ENCODE measurements at regions not wholly inside any gene's neighbourhood (a gene's known extent, or its start where the extent isn't known, plus 50 kb on each side); places are given as distances from the start of the nearest gene placed in this dataset.

DNA sequence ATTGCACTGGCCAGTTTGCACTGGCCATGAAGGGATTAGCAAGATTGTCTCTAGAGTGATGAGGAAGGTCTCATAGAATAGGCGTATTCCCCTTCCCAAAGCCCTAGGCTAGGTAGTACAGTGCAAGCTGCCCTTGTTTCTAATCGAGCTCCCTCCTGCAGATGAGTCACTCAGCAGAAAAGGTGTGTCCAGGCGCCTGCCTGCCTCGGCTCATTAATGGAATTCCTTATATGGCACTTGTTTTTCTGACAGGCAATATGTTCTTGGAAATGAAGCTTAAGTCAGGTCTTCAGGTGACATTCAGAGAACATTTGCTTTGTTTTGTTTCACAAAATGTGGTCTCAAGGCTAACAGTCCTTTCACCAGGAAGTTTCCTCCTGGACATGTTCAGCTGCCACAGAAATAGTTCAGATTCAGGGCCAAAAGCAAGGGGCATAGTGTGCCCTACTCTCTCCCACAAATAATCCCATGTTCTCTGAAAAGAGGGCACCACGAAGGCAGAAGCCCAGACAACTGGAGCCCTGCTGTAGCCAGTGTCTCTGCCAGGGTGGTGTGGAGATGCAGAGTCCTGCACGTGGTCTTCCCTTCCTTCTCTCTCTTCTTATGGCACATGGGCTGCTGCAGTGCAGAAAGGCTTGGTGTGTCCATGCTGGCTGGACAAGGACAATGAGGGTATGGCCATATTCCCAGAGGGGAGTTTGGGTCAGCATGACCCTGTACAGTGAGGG, 281.1 kb upstream of the MAP3K1 start:
- TF ChIP-seq, protein P1, sequence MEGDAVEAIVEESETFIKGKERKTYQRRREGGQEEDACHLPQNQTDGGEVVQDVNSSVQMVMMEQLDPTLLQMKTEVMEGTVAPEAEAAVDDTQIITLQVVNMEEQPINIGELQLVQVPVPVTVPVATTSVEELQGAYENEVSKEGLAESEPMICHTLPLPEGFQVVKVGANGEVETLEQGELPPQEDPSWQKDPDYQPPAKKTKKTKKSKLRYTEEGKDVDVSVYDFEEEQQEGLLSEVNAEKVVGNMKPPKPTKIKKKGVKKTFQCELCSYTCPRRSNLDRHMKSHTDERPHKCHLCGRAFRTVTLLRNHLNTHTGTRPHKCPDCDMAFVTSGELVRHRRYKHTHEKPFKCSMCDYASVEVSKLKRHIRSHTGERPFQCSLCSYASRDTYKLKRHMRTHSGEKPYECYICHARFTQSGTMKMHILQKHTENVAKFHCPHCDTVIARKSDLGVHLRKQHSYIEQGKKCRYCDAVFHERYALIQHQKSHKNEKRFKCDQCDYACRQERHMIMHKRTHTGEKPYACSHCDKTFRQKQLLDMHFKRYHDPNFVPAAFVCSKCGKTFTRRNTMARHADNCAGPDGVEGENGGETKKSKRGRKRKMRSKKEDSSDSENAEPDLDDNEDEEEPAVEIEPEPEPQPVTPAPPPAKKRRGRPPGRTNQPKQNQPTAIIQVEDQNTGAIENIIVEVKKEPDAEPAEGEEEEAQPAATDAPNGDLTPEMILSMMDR (IDR thresholded peaks at IDR 0.05), result no peak
- no peak for TF ChIP-seq POLR2A (IDR thresholded peaks at IDR 0.05)

Measured in testis (tissue), 2 donors.